ENCODE measurements at regions not wholly inside any gene's neighbourhood (a gene's known extent, or its start where the extent isn't known, plus 50 kb on each side); places are given as distances from the start of the nearest gene placed in this dataset.
"Not testable (repeated sequence)": the region's sequence is repeated elsewhere in the genome, so short reads cannot be mapped to it uniquely, and the experiment has no call there.

DNA sequence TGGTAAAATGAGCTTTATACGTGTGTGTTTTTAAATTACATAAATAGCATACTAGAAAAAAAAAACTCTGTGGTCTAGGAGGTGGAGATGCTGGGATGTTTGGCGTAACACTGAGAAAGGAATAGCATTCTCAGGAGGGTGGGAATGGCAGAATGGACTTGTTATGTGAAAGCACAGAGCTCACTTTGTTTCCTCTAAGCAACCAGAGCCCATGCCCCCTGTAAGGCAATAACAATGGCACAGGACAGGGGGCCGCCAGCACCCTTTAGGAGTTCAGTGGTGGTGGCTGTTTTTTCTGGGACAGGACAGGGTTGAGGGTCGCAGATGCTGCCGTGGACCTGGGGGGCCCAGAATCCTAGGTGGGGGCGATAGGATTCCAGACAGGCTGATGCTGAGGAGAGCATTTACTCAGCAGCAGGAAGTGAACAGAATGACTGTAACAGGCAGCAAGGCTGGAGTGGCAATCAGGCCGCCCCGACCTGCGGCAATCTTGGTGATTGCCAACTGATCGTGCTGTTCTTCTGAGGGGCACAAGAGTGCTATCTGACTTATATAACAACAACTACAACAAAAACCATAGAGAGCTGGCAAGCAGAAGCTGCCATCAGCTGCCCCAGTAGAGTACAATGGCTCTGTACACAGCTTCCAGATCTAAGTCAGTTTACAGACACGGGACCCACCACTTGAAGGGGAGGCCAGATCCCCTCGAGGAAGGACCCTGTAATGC lies 160.4 kb downstream of the UACA start:
- DNase-seq = no peak

DNA sequence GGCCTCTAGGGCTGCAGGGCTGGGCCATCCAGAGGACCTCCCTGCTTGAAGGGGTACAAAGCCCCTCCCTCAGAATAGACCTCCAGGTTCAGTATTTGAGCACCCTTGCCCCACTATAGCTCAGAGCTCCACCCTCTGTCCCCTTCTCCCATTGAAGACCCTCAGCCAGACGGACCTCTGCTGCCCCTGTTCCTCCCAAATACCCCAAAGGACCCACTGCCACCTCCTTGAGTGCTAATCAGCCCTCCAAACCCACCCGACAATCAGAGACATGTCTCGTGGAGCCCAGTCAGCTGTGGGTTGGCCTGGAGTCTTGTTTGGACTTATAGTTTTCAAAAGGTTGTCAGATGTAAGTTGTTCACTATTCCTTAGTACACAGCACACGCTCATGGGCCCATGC lies 161.1 kb downstream of the UACA start:
- no peak for DNase-seq

GRCh38 chr15:70597945-70598344 lies 165.4 kb downstream of the UACA start:
- no peak for DNase-seq

DNA sequence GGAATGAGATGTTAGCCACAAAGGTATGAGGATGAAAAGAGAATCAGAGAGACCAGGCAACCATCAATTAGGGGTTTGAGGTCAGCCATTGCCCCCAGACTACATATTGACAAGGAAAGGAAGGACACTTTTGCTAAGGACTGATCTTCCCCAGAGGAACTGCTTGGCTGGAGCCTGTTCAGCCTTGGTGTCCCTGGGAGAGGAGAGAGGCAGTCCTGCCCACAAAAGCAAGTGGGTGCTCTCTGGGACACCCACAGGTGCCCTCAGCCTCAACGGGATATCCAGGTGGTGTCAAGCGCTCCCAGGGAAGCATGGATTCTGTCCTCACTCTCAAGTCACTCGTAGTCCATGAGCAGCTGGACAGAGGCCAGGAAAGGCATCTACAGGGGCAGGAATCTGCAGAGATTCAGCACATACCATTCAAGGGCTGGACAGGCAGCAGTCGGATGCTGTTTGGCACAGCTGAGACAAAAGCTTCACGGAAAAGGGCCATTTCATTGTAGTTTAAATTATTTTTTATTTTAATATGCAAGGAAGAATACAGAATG lies 166.2 kb downstream of the UACA start:
- no peak for DNase-seq

DNA sequence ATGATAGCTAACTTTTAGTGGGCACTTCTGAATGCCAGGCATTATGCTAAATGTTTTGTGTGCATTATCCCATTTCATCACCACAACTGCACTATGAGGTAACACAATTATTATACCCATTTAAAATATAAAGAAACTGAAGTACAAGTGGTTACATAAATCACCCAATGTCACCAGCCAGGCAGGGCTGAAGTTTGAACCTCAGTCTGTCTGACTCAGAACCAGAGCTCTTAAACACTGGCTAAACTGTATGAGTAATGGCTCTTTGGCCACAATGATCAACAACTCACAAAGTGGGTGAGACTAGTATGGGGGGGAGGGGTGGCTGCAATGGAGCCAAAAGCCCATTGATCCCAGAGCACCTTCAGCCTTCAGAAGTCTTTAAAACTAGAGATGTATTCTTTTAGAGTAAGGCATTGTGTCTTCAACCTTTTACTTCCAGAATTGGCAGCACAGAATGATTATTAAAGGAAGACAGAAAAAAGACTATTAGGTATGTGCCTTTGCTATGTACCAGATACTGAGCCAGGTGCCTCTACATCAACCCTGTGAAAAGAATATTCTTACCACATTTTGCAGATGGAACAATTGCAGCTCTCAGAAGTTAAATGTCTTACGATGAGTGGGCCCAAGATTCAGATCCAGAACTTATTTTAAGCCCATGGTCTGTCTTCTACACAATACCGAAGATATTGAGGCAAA lies 166.9 kb downstream of the UACA start:
- DNase-seq = peak; percentile 13

GRCh38 chr15:70593795-70594194 lies 169.6 kb downstream of the UACA start:
- no peak for DNase-seq

DNA sequence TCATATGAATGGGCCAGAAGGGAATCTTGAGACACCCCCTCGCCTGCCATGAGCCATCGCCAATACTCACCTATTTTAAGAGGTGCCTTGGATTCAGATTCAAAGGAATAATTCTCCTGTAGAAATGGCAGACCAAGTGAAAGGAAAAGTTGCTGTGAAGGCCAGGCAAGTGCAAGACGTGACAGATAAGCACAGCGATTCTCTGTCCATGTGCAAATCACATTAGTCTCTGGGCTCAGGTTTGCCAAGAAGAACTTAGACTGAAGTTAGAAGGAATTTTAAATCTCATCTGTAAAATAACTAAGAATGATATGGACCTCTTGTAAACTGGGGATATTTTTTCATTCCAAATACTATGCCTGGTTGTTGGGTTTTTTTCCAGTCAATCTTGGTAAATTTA lies 173.6 kb downstream of the UACA start:
- no peak for DNase-seq

- no peak for DNase-seq
Observed at GRCh38 chr15:70589221-70589620, 174.1 kb downstream of the UACA start.

GRCh38 chr15:70588613-70589012 lies 174.7 kb downstream of the UACA start:
- DNase-seq = no peak

DNA sequence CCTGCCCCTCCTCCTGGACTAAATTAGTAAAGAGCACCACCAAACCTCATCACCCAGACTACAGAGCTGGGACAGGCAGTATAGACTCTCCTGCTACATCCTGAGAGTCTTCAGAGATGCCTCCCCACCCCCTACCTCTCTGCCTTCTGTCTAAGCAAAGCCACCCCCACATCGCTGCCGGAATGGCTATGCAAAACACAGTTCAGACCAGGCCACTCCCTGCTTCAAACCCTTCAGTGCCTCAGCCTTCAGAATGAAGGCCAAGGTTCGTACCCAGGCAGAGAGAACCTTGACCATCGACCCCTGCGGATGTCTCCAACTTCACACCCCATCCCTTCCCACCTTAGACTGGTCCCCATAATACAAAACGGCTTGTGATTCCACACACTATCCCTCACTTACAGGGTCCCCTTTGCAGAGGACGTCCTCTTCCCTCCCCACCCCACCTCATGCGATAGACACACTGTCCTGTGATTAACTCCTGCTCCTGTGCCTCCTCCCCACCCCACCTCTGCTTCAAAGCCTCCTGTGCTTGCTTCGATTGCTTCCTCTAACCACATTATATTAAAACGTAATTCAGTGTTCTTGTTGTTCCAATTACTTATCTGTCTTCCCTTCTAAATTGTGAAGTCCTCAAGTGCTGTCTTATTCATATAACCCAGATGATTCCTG lies 175.3 kb downstream of the UACA start:
- no peak for DNase-seq

DNA sequence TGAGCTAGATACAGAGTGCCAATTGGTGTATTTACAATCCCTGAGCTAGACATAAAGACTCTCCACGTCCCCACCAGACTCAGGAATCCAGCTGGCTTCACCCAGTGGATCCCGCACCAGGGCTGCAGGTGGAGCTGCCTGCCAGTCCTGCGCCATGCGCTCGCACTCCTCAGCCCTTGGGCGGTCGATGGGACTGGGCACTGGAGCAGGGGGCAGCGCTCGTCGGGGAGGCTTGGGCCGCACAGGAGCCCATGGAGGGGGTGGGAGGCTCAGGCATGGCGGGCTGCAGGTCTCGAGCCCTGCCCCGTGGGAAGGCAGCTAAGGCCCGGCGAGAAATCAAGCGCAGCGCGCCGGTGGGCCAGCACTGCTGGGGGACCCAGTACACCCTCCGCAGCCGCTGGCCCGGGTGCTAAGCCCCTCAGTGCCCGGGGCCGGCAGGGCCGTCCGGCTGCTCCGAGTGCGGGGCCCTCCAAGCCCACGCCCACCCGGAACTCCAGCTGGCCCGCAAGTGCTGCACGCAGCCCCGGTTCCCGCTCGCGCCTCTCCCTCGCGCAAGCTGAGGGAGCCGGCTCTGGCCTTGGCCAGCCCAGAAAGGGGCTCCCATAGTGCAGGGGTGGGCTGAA lies 176.2 kb downstream of the UACA start:
- not testable (repeated sequence) for DNase-seq

DNA sequence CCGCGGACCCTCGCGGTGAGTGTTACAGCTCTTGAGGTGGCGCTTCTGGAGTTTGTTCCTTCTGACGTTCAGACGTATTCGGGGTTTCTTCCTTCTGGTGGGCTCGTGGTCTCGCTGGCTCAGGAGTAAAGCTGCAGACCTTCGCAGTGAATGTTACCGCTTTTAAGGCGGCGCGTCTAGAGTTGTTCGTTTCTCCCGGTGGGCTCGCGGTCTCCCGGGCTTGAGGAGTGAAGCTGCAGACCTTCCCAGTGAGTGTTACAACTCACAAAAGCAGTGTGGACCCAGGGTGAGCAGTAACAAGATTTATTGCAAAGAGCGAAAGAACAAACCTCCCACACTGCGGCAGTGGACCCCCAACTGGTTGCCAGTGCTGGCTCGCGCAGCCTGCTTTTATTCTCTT lies 177.1 kb downstream of the UACA start:
- no peak for DNase-seq

- no peak for DNase-seq
Observed at GRCh38 chr15:70585707-70586034, 177.7 kb downstream of the UACA start.

- no peak for DNase-seq
Observed at GRCh38 chr15:70584838-70585706, 178.3 kb downstream of the UACA start.

DNA sequence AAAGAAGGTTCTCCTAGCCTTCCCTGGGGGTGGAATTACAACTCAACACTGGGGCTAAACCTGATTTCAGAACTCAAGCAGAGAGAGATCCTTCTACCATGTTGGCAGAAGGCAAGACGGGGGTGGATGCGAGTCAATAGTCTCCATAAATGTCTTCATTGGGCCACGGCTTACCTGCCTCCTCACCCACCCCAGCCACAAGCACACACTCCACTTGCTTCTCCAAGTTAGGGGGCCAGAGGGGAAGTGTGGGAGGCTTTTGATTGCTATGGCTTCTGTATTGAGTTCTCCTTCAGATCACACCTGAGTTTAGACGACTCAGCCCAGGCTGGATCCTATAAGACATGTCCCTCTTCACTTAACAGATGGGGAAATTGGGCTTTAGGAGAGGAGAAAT lies 178.9 kb downstream of the UACA start:
- no peak for DNase-seq

DNA sequence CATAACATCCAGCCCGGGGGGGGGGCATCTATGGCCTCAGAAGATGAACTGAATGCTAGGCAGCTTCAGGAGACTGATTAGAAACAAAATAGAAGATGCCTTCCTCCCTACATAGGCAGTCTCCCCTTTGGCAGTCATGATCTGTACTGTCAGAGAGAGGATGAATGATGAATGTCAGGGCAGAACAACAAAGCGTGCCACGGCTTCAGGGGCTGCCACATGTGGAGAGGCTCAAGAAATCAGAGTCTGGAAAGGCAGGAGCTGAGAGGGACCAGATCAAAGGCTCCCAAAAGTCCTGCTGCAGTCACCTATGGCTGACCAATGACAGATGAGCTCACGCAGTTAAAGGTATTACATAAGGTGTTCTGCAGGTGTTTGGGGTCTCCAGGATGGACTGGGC lies 180.4 kb downstream of the UACA start:
- no peak for DNase-seq

DNA sequence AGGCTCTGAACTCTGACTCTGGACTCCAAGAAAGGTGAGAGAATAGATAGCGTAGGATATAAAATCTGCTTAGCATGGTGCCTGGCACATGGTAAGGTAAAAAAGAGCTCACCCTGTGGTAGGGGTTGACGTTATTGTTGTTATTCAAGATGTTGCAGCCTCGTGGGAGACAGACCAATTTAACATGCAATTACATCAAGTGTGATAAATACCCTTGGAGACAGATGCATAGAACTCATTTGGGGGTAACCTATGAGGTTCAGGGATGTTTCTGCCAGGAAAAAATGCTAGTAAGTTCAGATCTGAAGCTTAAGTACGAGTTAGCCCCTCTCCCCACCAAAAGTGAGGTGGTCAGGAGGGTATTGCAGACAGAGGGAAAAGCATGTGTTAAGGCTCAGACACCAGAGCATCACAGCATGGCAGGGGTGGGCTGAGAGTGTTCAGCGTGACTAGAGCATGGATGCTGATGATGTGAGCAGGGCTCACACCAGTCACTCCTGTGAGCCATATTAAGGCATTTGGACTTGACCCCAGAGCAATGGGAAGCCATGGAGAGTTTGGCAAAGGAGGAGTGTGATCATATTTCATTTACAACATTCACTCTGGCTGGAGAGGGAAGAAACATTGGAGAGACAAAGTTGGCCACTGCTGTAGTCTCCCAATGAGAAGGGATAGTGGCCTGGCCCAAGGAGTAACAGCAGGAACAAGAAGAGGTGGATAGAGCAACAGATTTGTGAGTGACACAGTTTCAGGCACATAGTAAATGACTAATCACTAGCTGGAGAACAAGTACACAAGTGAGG lies 181.0 kb downstream of the UACA start:
- no peak for DNase-seq

- no peak for DNase-seq
Observed at GRCh38 chr15:70580958-70581357, 182.4 kb downstream of the UACA start.

DNA sequence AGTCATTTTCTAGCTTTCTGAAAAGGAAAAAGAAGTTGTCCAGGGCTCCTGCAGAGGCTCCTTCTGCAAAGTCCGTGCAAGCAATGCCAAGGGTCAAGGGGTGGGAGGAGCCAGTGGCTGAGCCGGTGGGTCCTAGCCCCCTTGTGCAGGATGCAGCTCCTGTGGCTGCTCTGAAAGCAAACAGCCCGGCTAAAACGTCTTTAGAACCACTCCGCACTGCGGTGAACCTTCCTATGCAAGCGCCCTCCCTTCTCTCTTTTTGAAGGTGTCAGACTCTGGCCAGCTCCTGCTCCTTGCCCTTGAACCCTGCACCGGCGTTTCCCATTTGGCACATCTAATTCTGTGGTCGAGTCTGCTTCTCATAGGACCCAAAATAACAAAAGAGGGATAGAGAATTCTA lies 183.1 kb downstream of the UACA start:
- no peak for DNase-seq

GRCh38 chr15:70579766-70580165 lies 183.6 kb downstream of the UACA start:
- DNase-seq = no peak

DNA sequence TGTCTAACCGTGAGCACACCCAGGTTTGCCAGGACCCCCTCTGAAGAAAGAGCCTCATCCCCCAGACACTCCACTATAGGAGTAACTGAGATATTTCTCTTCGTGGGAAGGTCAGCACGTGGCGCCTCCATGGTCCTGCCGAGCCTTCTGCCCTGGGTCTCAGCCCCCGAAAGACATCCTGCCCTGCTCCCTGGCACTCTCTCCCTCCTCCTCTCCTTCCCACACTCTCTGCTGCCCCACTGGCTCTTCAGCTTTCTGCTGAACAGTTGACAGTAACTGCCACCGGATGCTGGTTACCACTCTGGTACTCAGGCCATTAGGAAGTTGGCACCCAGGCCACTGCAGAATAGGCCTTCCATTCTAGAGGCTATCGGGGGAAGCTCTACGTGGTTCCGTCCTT lies 185.2 kb downstream of the UACA start:
- no peak for DNase-seq

GRCh38 chr15:70576696-70577095 lies 186.7 kb downstream of the UACA start:
- peak; percentile 7 for DNase-seq
